Adrenal gland (tissue), 5 donors: ENCODE measurements at regions not wholly inside any gene's neighbourhood (a gene's known extent, or its start where the extent isn't known, plus 50 kb on each side); places are given as distances from the start of the nearest gene placed in this dataset.

Experiments
- CTCF ChIP-seq, 6 experiments: fragments of 450-650 bp in 4 of 6; fragments of 200-600 bp in 2 of 6; sonication (generic) in 1 of 6; IDR thresholded peaks; 1 replicate in 5 of 6; 2 replicates in 1 of 6; pipeline versions ENCODE4 v1.5.1 to v1.8.0; 2016 to 2021; ENCODE audit warnings: antibody characterized with exemption in 6 of 6, mild to moderate bottlenecking in 2 of 6, moderate library complexity in 1 of 6
- POLR2A ChIP-seq, 2 donors: fragments of 450-650 bp; IDR thresholded peaks; one replicate each; pipeline ENCODE4 v1.6.1; 2017; ENCODE audit warnings: antibody characterized with exemption in 2 of 2, mild to moderate bottlenecking in 2 of 2, moderate library complexity in 1 of 2
- donor health status: DM: no; HTN: no; CAD: no.

GRCh38 chr6:44645276-44645675 is 257.8 kb downstream of the CDC5L start:
- TF ChIP-seq POLR2A (IDR thresholded peaks at IDR 0.05) (no peak), CTCF (IDR thresholded peaks at IDR 0.05) (peak in 5 of 6 experiments; percentile 11 to 28 (median 16))
